Left lung (tissue), 4 donors: ENCODE measurements at regions not wholly inside any gene's neighbourhood (a gene's known extent, or its start where the extent isn't known, plus 50 kb on each side); places are given as distances from the start of the nearest gene placed in this dataset.

Experiments used
- ATAC-seq: fragments of 200-7000 bp; cut with Tn5 transposase; one replicate; pipeline ENCODE4 v1.9.1; 2020; ENCODE audit warnings: moderate library complexity
- DNase-seq, 4 donors: peaks; one replicate each; pipeline ENCODE4 v3.0.0-alpha.2; 2013 to 2020
- H3K27ac ChIP-seq, 2 donors: fragments of 200-600 bp; sonication (generic) in 1 of 2; one replicate each; pipeline versions ENCODE4 v1.5.0 to v1.8.0; 2020 to 2021
- H3K27me3 ChIP-seq, 2 donors: fragments of 200-600 bp; sonication (generic) in 1 of 2; one replicate each; pipeline versions ENCODE4 v1.5.0 to v1.8.0; 2020 to 2021
- H3K36me3 ChIP-seq, 2 donors: fragments of 200-600 bp; sonication (generic) in 1 of 2; one replicate each; pipeline versions ENCODE4 v1.5.0 to v1.8.0; 2020 to 2021
- H3K4me1 ChIP-seq, 2 donors: fragments of 200-600 bp; one replicate each; pipeline ENCODE4 v1.8.0; 2021
- H3K4me3 ChIP-seq, 2 donors: fragments of 200-600 bp; sonication (generic) in 1 of 2; one replicate each; pipeline versions ENCODE4 v1.5.0 to v1.8.0; 2020 to 2021; ENCODE audit warnings: mild to moderate bottlenecking in 1 of 2
- H3K9me3 ChIP-seq, 2 donors: fragments of 200-600 bp; sonication (generic) in 1 of 2; one replicate each; pipeline versions ENCODE4 v1.5.0 to v1.8.0; 2020 to 2021
- CTCF ChIP-seq, 2 donors: fragments of 200-600 bp; sonication (generic) in 1 of 2; IDR thresholded peaks; one replicate each; pipeline versions ENCODE4 v1.5.0 to v1.8.0; 2021; ENCODE audit warnings: antibody characterized with exemption in 2 of 2
- intact Hi-C, 2 donors: fragments of 100-400 bp; cut with DNase I; formaldehyde crosslinking; loops; one replicate each; pipeline versions ENCODE4 v1.11.2 to v1.14.2; 2022
- donor health status: DM: no; HTN: yes; CAD: no.
- donor health status: DM: no; HTN: no; CAD: no.

GRCh38 chr2:16030206-16031057, 90.1 kb downstream of the MYCN start:
- intact Hi-C loops: no loop called here
- no peaks in the 10 kb centered on the region for H3K36me3 ChIP-seq
- H3K9me3 ChIP-seq: no peaks in the 10 kb centered on the region
- ATAC-seq (no peak), DNase-seq (no peak)
- no peak for TF ChIP-seq CTCF (IDR thresholded peaks at IDR 0.05)
- peaks cover 0 to 9% of the 10 kb centered on the region in 2 donors for H3K4me1 ChIP-seq
- no peak overlapping the region for H3K27ac ChIP-seq
- no peaks in the 10 kb centered on the region for H3K27me3 ChIP-seq
- H3K4me3 ChIP-seq: no peak overlapping the region

DNA sequence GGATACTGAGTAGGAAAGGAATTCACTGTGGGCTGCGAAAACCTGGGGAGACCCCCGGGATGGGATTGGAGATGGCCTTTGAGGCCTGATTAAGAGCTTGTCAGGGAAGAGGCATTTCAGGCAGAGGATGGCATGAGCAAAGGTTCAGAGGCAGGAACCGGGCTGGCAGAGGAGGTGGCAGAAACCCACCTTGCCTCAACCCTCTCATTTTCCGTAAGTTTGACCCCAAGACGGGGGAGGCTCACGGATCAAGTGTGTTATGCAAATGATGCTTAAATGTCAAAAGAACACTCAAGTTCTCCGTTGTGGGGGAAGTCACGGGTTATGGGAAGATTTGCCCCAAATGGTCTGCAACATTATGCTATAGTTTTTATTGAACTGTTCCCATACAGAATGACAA, 88.3 kb downstream of the MYCN start:
- Histone ChIP-seq H3K27me3 (no peaks in the 10 kb centered on the region), H3K9me3 (no peaks in the 10 kb centered on the region), H3K4me1 (peaks cover 0 to 9% of the 10 kb centered on the region in 2 donors), H3K27ac (no peak overlapping the region), H3K36me3 (no peaks in the 10 kb centered on the region), H3K4me3 (no peak overlapping the region)
- DNase-seq (no peak), ATAC-seq (no peak)
- no peak for TF ChIP-seq CTCF (IDR thresholded peaks at IDR 0.05)
- intact Hi-C loops: no loop called here

DNA sequence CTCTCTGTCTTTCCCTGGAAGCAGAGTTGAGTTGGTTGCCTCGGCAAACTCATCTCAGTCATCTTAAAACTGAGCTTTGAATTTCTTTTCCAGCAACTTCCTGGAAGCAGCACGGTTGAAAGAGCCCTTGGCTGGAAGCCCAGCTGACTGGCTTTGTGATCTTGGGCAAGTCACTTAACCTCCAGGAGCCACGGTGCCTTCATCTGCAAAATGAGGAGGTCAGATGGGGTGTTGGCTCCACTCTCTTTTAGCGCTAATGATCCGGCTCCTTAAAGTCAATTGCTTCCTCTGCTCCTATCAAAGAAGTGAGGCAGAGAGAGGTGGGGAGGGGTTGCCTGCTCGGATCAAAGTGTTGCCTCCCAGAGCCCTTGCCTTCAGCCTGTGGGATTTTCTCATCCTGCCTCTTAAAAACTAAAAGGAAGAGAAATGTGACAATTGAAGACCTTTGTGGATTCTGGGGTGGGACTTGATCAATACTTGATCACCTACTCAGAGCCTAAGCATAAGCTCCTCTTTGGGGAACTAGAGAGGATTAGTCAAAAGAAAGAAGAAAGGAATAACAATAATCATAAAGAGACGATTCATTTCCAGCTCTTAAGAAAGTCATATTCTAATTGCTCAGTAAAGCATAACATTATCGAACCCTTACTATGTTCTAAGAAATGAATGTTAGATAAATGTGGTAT, 86.6 kb downstream of the MYCN start:
- H3K4me3 ChIP-seq: no peak overlapping the region
- H3K36me3 ChIP-seq: no peaks in the 10 kb centered on the region
- intact Hi-C loops: no loop called here
- H3K27me3 ChIP-seq: no peaks in the 10 kb centered on the region
- no peak for TF ChIP-seq CTCF (IDR thresholded peaks at IDR 0.05)
- no peak overlapping the region for H3K27ac ChIP-seq
- DNase-seq (no peak), ATAC-seq (no peak)
- peaks cover 0 to 6% of the 10 kb centered on the region in 2 donors for H3K4me1 ChIP-seq
- H3K9me3 ChIP-seq: no peaks in the 10 kb centered on the region

DNA sequence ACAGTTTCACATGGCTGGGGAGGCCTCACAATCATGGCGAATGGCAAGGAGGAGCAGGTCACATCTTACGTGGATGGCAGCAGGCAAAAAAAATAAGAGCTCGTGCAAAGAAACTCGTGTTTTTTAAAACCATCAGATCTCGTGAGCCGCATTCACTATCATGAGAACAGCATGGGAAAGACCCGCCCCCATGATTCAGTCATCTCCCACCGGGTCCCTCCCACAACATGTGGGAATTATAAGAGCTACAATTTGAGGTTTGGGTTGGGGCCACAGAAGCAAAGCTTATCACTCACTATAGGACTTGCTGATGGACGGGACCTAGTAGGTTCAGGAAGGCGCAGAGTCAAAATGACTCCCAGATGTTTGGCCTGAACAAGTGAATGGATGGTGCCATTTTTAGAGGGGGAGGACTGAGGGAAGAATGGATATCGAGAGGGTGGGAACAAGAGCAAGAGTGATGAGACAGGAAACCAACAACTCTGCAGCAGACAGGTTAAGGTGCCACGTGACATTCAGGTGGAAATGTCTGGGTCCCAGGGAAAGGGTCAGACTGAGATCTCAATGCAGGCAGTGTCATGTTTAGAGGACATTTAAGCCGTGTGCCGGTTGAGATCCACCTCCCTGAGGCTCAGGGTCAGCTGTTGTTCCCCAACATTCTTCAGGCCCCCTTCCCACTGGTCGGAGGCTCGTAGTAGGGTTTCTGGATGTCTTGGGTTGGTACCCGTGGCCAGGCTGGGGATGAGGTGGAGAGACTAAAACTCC, 85.7 kb downstream of the MYCN start:
- intact Hi-C loops: no loop called here

More for the DNA sequence above, 85.7 kb downstream of the MYCN start:
- no peaks in the 10 kb centered on the region for H3K4me1 ChIP-seq
- H3K9me3 ChIP-seq: no peaks in the 10 kb centered on the region
- TF ChIP-seq CTCF (IDR thresholded peaks at IDR 0.05): no peak
- DNase-seq: no peak
- no peak overlapping the region for H3K27ac ChIP-seq
- peaks cover 0 to 9% of the 10 kb centered on the region in 2 donors for H3K27me3 ChIP-seq
- H3K36me3 ChIP-seq: no peaks in the 10 kb centered on the region
- ATAC-seq: no peak
- no peak overlapping the region for H3K4me3 ChIP-seq
